SU-DHL-6 (cell line): ENCODE measurements at regions not wholly inside any gene's neighbourhood (a gene's known extent, or its start where the extent isn't known, plus 50 kb on each side); places are given as distances from the start of the nearest gene placed in this dataset.

Experiments
- H2AFZ ChIP-seq: fragments of 200-600 bp; sonication (generic); 2 replicates; pipeline ENCODE4 v1.6.1; 2014; ENCODE audit warnings: low read depth, mild to moderate bottlenecking, moderate library complexity, mixed read lengths, antibody characterized with exemption, low read length; ENCODE audit not compliant: severe bottlenecking
- H3F3A ChIP-seq: fragments of 200-600 bp; shearing (Covaris generic); 2 replicates; pipeline ENCODE4 v1.6.0; 2016; ENCODE audit warnings: antibody characterized with exemption, mild to moderate bottlenecking; ENCODE audit not compliant: insufficient read depth
- H3K27ac ChIP-seq: fragments of 200-600 bp; sonication (generic); 2 replicates; pipeline ENCODE4 v1.5.1; 2016; ENCODE audit warnings: low read depth, mild to moderate bottlenecking, low read length, moderate library complexity, mixed read lengths
- H3K27me3 ChIP-seq: fragments of 200-600 bp; sonication (generic), shearing (Covaris generic); 2 replicates; pipeline ENCODE4 v1.6.0; 2014; ENCODE audit warnings: mild to moderate bottlenecking, low read length
- H3K36me3 ChIP-seq: fragments of 200-600 bp; sonication (generic); 2 replicates; pipeline ENCODE4 v1.6.1; 2014; ENCODE audit warnings: mild to moderate bottlenecking, low read length, mixed read lengths
- H3K4me2 ChIP-seq: fragments of 300-600, 200-600 bp; shearing (Covaris generic), sonication (generic); 2 replicates; pipeline ENCODE4 v1.6.0; 2014; ENCODE audit warnings: low read length, low read depth, mild to moderate bottlenecking; ENCODE audit not compliant: poor library complexity, severe bottlenecking
- H3K4me3 ChIP-seq: fragments of 200-600 bp; sonication (generic); 2 replicates; pipeline ENCODE4 v1.5.1; 2014; ENCODE audit warnings: antibody characterized with exemption, low read length, mild to moderate bottlenecking, mixed read lengths; ENCODE audit not compliant: insufficient read depth, poor library complexity, severe bottlenecking
- H3K79me2 ChIP-seq: fragments of 200-600 bp; sonication (generic); 2 replicates; pipeline ENCODE4 v1.6.1; 2014; ENCODE audit warnings: mild to moderate bottlenecking, low read length, moderate library complexity; ENCODE audit not compliant: insufficient read depth
- H3K9ac ChIP-seq: fragments of 200-600 bp; sonication (generic); 2 replicates; pipeline ENCODE4 v1.7.0; 2014; ENCODE audit warnings: mild to moderate bottlenecking, low read length
- H3K9me2 ChIP-seq: fragments of 200-600 bp; sonication (generic); replicated peaks from 2 replicates; pipeline ENCODE4 v1.6.1; 2014; ENCODE audit warnings: low read length; ENCODE audit not compliant: insufficient read depth
- H3K9me3 ChIP-seq: fragments of 200-600 bp; sonication (generic); 2 replicates; pipeline ENCODE4 v1.6.1; 2014; ENCODE audit warnings: low read length, mixed read lengths; ENCODE audit not compliant: insufficient read depth
- H4K20me1 ChIP-seq: fragments of 200-600 bp; sonication (generic); 2 replicates; pipeline ENCODE4 v1.6.1; 2014; ENCODE audit warnings: low read depth, mild to moderate bottlenecking, antibody characterized with exemption, low read length, moderate library complexity, mixed read lengths
- EZH2phosphoT487 ChIP-seq: fragments of 200-600 bp; sonication (generic), shearing (Covaris generic); conservative IDR thresholded peaks from 2 replicates; pipeline ENCODE4 v1.6.1; 2018; ENCODE audit warnings: mild to moderate bottlenecking, antibody characterized with exemption, low read length, moderate library complexity, mixed read lengths
- TF ChIP-seq, protein P1 (sequence below): fragments of 200-600 bp; sonication (generic); IDR thresholded peaks from one replicate; pipeline ENCODE4 v1.5.1; 2017; ENCODE audit warnings: antibody characterized with exemption, mild to moderate bottlenecking, low read length, moderate library complexity; ENCODE audit not compliant: insufficient read depth, poor library complexity, severe bottlenecking

DNA sequence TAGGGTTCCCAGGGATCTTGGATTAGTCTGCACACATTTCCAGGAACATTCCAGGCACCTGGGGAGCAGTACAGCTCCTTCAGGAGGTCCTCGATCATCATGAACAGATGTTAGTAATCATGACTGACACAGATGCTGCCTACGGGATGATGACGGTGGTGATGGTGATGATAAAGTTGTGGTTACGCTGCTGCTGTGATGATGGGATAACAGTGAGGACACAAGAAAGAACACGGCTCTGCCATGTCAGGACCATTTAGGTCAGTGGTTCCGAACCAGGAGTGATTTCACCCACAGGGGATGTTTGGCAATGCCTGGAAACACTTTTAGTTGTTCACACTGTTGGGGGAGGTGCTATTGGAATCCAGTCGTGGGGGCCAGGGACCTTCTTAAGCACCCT lies 1193.0 kb downstream of the UQCRFS1 start:
- no peaks in the 10 kb centered on the region for H3K9me3 ChIP-seq

GRCh38 chr19:28019371-28019770 lies 1193.6 kb downstream of the UQCRFS1 start:
- no peaks in the 10 kb centered on the region for H3K27me3 ChIP-seq
- no peaks in the 10 kb centered on the region for H3K9me2 ChIP-seq
- no peaks in the 10 kb centered on the region for H3K9me3 ChIP-seq
- H3K27ac ChIP-seq = no peak overlapping the region
- no peak overlapping the region for H3K9ac ChIP-seq
- no peak overlapping the region for H2AFZ ChIP-seq
- H3K4me2 ChIP-seq = no peak overlapping the region
- no peak overlapping the region for H3K4me3 ChIP-seq
- no peaks in the 10 kb centered on the region for H3K79me2 ChIP-seq
- no peaks in the 10 kb centered on the region for H3F3A ChIP-seq
- H4K20me1 ChIP-seq = no peaks in the 10 kb centered on the region
- TF ChIP-seq, protein P1, sequence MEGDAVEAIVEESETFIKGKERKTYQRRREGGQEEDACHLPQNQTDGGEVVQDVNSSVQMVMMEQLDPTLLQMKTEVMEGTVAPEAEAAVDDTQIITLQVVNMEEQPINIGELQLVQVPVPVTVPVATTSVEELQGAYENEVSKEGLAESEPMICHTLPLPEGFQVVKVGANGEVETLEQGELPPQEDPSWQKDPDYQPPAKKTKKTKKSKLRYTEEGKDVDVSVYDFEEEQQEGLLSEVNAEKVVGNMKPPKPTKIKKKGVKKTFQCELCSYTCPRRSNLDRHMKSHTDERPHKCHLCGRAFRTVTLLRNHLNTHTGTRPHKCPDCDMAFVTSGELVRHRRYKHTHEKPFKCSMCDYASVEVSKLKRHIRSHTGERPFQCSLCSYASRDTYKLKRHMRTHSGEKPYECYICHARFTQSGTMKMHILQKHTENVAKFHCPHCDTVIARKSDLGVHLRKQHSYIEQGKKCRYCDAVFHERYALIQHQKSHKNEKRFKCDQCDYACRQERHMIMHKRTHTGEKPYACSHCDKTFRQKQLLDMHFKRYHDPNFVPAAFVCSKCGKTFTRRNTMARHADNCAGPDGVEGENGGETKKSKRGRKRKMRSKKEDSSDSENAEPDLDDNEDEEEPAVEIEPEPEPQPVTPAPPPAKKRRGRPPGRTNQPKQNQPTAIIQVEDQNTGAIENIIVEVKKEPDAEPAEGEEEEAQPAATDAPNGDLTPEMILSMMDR = no peak
- TF ChIP-seq EZH2phosphoT487 = no peak
- no peaks in the 10 kb centered on the region for H3K36me3 ChIP-seq

More for the DNA sequence above, 1193.0 kb downstream of the UQCRFS1 start:
- H3K9me2 ChIP-seq = no peaks in the 10 kb centered on the region
- H3K79me2 ChIP-seq = no peaks in the 10 kb centered on the region
- H3K9ac ChIP-seq = no peak overlapping the region
- no peaks in the 10 kb centered on the region for H3K36me3 ChIP-seq
- no peak overlapping the region for H2AFZ ChIP-seq
- H4K20me1 ChIP-seq = no peaks in the 10 kb centered on the region
- no peaks in the 10 kb centered on the region for H3K27me3 ChIP-seq
- no peak overlapping the region for H3K27ac ChIP-seq
- H3K4me3 ChIP-seq = no peak overlapping the region
- no peaks in the 10 kb centered on the region for H3F3A ChIP-seq
- no peak overlapping the region for H3K4me2 ChIP-seq
- no peak for TF ChIP-seq EZH2phosphoT487
- TF ChIP-seq, protein P1 = no peak

DNA sequence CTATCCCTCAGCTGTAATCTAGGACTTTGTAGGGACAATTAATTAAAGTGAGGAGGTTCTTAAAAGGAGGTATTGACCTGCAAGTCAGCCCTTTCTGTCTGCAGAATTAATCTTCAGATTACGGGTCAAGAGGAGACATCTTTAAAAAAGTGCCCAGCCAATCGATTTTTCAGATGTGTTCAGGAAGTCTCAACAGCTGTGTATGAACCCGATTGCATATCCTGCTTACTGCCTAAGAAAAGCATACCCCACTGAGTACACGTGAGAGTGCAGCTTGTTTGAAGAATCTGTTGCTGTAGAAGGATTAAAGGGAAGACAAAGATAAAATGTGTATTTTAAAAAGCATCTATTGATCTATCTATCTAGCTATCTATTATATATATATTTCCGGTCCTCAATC lies 1194.5 kb downstream of the UQCRFS1 start:
- no peak overlapping the region for H3K4me3 ChIP-seq
- no peak for TF ChIP-seq EZH2phosphoT487
- TF ChIP-seq, protein P1 = no peak
- no peaks in the 10 kb centered on the region for H3K9me2 ChIP-seq
- H3K27ac ChIP-seq = no peak overlapping the region
- no peak overlapping the region for H3K9ac ChIP-seq
- no peaks in the 10 kb centered on the region for H4K20me1 ChIP-seq
- no peaks in the 10 kb centered on the region for H3F3A ChIP-seq
- H3K27me3 ChIP-seq = no peaks in the 10 kb centered on the region
- no peaks in the 10 kb centered on the region for H3K36me3 ChIP-seq
- no peaks in the 10 kb centered on the region for H3K79me2 ChIP-seq
- no peak overlapping the region for H3K4me2 ChIP-seq
- H2AFZ ChIP-seq = no peak overlapping the region
- no peaks in the 10 kb centered on the region for H3K9me3 ChIP-seq
